Daoy (cell line): ENCODE measurements at regions not wholly inside any gene's neighbourhood (a gene's known extent, or its start where the extent isn't known, plus 50 kb on each side); places are given as distances from the start of the nearest gene placed in this dataset.

Source experiments
- DNase-seq: peaks from one replicate; pipeline ENCODE4 v3.0.0-alpha.2; 2015; ENCODE audit warnings: low read depth

DNA sequence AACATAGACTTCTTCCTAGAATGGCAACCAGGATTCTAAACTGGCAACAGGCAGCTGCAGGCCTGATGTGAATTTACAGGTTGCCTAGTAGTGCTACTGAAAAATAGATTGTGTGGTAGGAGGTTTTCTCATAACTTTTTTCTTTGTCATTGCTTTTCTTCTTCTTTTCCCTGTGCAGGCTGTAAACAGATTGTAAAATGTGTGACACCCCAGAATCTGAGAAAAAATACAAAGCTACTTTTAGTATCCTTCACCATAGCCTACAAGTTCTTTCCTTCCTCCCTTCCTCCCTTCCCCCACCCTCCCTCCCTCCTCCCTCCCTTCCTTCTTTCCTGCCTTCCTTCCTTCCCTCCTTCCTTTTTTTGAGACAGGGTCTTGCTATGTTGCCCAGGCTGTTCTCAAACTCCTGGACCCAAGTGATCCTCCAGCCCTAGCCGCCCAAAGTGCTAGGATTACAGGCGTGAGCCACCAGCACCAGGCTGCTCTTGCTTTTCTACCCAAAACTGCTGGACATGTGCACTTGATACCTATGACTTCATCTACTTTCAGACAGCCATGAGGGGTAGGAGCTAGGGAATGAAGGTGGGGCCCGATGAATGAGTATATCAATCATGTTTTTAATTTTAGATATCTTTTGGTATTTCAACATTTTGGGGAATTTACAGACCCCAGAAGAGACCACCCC is 114.2 kb upstream of the EEA1 start:
- DNase-seq = no peak

DNA sequence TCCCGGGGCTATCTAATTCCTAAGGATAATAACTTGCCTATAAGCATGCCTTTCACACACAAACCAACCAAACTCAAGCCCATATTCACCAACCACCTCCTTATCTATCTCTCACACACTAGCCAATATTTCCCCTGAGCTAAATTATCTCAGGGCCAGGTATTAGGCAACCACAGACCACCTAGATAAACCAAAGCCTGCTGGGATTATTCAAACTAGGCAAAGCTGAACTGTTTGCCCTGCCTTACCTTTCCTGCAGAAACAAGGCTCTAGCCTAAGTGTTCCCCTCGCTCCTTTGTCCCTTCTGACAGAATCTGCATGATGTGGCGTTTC is 114.7 kb upstream of the EEA1 start:
- no peak for DNase-seq

DNA sequence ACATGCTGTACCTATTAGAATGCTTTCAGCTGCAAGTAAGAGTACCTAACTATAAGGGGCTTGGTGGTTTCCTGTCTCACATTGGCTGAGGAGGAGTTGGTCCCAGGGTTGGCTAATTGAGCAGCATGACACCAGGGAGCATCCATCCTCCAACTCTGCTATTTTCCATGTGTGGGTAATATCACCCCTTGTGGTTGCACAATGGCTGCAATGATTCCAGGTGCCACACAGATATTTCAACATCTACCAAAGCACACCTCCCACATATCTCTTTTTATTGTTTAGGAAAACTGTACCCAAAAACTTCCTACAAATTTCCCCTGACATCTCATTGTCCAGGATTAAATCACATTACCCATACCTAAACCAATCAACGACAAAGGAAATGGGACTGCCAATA is 118.0 kb upstream of the EEA1 start:
- DNase-seq = no peak

DNA sequence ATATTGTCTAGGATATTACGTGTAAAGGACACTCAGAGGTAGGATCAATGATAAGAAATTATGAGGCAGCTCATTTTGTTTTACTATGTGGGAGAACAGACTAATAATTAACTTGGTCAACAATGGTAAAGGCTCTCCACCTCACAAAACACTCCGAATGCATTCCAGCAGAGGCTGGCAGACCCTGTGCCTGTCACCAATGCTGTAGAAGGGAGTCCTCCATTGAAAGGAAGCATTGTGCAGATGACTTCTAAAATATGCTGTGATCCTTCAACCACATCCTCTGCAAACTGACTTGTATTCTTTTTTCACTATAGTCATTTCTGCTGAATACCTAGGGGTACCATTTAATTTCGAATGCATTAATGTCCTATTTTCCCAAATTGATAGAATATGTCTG is 119.6 kb upstream of the EEA1 start:
- no peak for DNase-seq

DNA sequence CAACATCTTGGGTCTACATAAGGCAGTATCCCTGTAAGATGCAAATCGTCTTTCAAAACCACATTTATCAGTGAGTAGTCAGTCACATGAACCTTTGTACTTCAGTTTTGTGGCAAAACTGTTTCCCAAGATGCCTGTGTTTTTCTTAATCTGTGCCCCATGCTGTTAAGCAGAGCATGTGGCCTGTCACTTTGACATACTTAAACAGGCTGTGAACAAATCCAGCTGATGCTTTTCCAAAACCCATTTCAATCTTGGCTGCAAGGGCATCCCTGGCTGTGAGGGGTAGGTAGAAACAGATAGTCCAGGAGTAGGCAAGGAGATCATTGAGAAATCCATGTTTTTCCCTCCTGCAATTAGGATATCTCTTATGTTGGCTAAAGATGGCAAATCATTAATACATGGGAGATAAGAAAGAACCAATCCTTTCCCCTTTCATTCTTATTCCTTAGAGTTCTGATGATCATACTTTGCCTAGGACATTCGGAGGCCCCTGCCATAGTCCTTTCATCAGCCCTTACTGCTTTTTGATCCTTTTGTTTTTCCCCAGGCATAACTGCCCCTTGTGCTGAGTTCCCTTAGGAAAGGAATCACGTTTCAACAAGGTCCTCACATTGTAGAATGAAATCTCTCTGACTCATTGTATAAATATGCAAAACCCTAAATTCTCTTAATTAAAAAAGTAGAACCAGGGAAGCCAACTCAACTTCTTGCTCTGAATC is 121.1 kb upstream of the EEA1 start:
- DNase-seq = peak; percentile 11

DNA sequence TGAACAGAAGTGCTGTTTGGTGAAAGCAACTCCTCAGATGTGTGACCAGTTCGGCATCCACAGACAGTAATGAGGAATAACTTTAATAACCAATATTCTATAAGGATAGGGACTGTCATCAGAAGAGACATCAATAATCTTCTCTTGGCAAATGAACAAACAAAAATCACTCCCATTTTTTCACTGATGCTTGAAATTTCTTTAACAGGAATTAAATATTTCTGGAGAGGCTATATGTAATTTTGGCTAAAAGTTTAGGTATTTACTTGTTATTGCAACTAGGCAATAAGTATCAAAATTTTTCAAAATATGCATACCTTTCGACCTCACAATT is 121.6 kb upstream of the EEA1 start:
- no peak for DNase-seq

DNA sequence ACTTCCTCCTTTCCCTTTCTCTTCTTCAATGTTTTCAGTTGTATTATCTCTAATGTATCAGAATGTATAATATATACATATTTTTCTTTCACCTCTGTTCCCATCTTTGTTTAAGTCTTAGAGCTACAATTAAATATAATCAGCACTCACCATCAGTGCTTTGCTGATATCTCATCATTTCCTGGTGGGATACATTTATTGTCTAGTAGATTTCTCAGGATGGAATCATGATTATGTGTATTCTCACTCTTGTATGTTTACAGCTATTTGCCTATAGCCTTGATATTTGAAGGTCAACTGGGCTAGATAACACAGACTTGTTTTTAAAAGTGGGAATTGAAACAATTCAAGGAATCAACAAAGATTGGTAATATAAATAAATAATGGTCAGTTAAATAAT is 124.9 kb upstream of the EEA1 start:
- DNase-seq = no peak

DNA sequence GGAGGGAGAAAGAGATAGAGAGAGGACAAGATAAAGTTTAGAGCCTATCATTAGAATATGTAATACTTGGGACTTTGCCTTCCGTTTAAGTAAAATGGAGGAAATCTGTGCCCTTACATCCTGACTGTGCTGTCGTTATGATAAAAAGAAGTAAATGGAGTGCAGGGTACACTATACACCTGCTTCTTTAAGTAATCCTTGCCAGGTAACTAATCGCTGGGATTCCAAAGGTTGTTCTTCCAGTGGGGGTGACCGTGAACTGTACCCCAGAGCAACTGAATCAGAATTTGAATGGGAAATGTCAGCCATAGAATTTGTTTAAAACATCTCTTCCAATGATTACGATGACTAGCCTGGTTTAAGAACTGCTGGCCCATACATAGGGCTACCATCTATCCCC is 126.1 kb upstream of the EEA1 start:
- no peak for DNase-seq

DNA sequence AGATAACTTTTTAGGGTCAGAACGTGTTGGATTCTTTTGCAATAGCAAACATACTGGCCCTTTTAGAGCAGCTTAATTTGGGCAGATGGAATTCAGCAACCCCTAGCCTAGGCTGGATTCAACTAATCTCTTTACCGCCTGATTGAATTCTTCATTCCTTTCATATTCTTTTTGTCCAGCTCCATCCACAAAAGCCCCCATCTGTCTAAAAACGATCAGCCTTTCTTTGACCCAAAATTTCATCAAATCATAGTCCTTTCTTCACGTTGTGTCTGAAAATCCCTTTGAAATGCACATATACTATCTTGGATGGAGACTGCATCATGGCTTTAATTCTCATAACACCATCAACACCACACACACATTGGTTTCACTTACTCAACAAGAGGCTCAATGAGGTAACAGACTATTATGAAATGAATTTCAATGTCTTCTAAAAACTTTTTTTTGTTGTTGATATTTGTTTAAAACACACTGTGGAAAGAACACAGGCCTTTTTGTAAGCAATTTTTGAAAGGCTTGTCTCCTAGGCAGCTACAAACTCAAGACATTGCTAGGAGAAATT is 128.0 kb upstream of the EEA1 start:
- DNase-seq = no peak

DNA sequence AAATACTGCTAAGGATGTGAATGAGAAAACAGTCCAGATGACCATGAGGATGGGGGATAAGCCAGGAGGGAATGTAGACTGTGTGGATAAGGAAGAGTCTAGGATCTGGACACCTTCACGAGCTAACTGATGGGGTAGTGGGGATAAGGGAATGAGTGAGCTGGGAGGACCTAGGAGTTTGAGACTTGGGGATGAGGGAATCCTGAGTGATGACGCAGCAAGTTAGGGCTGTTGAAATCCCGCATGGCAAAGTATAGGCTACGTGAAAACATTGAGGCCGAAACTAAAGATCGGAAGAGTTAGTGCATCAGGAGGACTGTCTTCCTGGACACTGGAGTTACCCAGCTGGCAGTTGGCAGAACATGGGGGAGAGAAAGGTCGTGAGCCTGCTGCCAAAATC is 129.2 kb upstream of the EEA1 start:
- no peak for DNase-seq

DNA sequence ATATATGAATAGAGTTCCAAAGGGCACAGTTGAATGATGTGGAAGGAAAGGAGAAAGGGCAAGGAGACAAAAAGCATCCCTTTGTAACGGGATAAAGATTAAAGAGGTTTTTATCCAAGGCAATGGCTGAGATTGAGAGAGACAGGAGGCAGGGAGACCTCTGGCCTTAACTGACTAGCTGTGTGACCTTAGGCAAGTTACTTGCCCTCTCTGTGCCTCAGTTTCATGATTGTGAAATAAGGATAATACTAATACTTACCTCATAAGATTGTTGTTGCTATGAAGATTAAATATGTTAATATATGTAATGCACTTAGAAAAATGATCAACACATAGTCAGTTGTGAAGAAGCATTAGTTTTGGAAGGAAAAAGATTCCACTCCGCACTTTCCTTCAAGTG is 130.2 kb upstream of the EEA1 start:
- DNase-seq = no peak

DNA sequence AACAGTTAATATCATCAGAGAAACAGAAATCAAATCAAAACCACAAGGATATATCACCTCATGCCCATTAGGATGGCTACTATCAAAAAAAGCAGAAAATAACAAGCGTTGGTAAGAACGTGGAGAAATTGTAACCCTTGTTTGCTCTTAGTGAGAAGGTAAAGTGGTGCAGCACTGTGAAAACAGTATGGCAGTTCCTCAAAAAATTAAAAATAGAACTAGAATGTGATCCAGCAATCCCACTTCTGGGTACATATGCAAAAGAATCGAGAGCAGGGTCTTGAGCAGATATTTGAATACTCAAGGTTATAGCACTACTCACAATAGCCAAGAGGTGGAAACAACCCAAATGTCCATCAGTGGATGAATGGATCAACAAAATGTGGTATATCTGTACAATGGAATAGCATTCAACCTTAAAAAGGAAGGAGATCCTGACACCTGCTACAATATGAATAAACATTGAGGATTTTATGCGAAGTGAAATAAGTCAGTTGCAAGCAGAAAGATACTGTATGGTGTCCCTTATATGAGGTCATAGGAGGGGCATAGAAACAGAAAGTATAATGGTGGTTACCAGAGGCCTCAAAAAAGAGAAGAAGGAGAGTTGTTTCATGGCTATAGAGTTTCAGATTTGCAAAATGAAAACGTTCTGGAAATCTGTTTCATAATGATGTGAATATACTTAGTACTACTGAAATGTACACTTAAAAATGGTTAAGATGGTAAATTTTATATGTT is 131.0 kb upstream of the EEA1 start:
- DNase-seq = no peak

DNA sequence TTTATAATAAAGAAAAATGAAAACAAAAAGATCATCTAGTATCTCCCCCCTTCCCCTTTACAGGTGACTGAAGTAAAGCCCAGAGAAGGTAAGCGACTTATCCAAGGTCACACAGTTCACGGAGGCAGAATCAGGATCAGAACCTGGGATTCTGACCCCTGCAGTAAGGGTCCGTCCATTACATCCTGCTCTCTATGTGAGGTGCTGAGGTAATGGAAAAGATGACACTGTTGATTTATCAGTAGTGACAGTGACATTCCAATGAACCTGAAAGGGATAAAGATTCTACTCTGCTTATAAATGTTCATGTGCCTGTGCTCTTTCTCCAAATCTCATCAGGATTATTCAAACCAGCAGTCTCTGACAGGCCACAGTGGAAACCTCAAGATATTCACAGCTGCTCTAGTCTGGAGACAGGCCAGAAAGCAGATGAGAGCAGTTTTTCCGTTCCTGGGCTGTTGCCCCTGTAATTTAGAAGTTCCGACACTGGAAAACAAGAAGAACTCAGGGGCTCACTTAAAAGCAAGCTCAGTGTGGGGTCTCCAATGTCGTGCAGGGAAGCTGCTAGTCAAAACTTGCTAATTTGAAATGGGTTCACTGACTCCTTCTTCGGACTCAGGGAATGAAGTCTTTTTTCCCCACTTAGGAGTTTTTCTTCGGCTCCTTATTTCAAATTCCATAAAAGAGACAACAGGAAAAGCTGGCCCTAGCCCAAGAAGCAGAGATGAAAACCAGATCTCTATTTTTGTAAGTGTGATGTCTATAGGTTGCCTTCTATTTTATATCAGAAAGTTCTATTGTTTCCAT is 131.8 kb upstream of the EEA1 start:
- no peak for DNase-seq

DNA sequence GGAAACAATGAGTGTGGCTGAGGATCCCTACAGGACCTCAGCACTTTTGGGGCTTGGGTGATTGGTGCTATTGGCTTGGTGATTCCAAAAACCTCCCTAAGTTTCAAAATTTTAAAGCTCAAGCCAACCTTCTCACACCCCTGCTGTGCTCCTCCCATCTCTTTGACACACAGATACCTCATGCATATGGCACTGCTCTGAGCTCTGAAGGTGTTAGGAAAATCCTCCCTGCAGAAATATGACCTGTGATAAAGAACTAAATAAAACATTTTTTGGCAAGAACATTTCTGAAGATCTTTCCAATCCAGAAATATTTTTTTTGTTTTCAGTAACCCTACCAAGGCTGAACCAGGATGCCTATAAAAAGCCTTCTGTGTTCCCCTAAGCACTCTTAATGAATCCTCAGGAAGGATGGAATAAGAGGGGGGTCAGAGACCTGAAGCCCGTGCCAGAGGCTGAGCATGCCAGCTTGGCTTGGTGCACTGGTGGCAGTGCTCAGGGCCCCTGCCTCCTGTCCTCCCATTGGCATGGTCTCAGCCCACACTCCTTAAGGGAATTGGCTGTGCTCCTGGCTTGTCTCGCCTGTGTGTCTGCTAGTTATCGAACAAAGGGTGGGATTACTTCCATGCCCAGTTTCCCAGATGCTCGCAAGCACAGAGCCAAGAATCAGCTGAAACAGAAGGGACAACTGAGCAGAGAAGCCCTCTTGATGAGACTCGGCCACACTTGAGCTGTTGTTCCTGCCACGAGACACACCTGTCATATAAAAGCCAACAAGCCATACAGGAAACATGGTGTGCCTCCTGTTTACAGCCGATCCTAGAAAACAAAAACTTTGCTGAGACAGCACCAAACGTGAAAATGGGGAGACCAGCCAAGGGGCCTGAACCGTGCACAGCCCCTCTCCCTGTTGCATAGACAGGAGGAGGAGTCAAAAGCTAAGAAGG is 132.7 kb upstream of the EEA1 start:
- DNase-seq = no peak

DNA sequence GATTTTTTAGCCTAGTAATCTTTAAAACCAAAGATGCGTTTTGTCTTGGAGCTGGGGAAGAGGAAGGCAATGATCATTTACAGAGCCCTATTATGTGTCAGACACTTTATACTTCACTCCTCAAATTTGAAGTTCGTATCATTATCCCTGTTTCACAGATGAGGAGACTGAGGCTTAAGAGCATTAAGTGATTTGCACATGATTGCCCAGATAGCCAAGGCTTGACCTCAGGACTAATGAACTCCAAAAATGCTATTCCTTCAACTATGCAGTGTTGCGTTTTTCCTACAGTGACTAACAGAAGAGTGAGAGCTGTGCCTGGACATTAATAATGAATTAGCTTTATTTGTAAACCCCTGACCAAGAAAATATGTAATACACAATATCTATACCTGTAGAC is 136.8 kb upstream of the EEA1 start:
- DNase-seq = no peak

DNA sequence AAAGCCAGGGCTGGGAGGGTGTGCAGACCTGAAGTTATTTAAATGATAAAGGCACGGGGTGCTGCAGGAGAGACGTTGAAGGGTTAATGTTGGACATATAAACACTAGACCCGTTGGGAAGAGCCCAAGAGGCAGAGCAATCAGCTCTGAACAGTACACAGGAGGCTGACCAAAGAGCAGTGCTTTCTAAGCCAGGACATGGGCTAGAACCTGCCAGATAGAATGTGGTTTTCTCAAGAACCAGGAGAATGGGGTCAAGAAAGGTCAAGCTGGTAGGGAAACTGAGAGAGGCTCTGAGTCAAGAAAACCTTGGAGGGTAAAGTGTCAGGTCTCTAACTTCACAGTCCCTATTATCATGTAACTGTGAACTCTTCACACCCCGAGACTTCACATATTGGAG is 143.2 kb upstream of the EEA1 start:
- no peak for DNase-seq

DNA sequence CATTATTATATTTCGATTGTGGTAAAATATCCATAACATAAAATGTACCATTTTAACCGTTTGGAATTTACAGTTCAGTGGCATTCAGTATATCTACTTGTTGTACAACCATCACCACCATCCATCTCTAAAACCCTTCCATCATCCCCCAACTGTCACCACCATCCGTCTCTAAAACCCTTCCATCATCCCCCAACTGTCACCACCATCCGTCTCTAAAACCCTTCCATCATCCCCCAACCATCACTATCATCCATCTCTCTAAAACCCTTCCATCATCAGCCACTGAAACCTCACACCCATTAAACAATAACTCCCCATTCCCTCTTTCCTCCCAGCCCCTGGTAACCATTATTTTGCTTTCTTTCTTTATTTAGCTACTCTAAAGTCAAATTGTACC is 144.2 kb upstream of the EEA1 start:
- no peak for DNase-seq

DNA sequence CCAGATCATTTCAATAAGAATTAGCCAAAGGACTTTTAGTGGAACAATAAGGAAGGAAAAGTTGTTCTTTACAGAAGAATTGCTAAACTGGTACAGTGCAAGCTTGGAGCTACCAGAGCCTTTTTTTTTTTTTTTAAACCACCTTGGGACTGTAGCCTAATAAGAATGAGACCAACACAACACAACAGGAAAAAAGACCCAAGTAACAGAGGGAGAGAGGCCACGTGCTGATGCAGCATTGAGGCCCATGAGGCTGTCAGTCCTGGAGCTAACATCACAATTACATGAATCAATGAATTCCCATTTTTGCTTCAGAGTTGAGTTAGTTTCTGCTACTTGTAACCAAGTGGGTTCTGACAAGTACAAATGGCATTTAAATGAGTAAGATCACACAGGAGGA is 149.0 kb upstream of the EEA1 start:
- no peak for DNase-seq

DNA sequence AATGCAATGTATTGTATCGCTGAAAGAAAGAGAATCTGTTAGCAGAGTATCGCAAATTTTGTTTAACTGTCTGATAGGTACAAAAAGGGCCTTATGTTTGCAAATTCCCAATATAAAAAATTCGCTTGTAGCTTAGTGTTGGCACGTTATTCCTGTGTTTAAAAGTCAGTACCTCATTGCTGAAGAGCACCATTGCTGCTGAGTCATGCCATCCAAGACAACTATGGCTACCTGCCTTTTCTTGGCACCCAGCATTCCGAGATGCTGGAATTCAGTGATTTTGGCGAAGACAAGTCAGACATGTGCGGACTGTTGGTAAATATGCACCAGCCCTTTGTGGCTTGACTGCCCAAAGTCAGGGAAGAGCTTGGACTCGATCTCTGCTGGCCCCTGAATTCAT is 149.5 kb upstream of the EEA1 start:
- no peak for DNase-seq

DNA sequence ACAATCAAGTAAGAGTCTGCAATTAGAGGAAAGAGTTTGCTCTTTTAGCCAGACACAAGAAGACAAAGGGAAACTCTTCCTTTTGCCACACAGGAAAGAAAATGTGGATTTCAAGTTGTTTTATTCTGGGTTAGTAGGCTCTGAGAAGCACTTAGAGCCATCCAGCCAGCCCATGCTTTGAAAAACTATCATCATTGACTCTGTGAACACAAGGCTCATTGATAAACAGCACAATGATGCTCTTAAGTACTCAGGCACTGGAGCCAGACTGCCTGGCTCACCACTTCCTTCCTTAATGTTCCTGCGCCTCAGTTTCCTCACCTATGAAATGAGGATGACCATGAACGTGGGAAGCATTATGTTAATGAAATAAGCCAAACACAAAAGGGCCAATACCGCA is 150.2 kb upstream of the EEA1 start:
- no peak for DNase-seq

DNA sequence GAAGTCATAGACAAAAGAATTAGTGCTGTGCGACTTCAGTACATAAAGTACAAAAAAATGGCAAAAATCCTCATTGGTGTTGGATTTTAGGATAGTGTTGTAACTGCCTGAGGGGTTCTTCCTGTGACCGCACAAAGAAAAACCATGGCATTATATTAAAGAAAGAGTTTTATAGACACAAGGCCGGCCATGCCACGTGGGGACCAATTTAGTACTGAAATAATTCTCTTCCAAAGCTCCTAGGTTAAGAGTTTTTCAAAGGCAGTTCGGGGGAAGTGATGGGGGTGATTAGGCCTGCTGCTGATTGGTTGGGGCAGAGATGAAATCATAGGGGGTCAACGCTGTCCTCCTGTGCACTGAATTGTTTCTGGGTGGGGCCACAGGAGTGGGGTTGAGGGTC is 150.9 kb upstream of the EEA1 start:
- no peak for DNase-seq
